Caco-2 (cell line): ENCODE measurements at regions not wholly inside any gene's neighbourhood (a gene's known extent, or its start where the extent isn't known, plus 50 kb on each side); places are given as distances from the start of the nearest gene placed in this dataset.
"Not testable (repeated sequence)": the region's sequence is repeated elsewhere in the genome, so short reads cannot be mapped to it uniquely, and the experiment has no call there.

Experiments
- BruUV-seq: library from RNA; stranded (reverse); fragments of 400-500 nt; replicated peaks from 2 replicates; lab custom pipeline; 2021; lab: Mats Ljungman, UMichigan
- CTCF ChIA-PET: fragments of 300-600 bp; sonication (Branson Sonifier 250); formaldehyde crosslinking; loops from one replicate; lab custom pipeline; 2022; ENCODE audit warnings: antibody characterized with exemption; lab: Charles Lee
- POLR2A ChIA-PET: fragments of 300-600 bp; sonication (Branson Sonifier 250); formaldehyde crosslinking; loops from one replicate; lab custom pipeline; 2022; ENCODE audit warnings: antibody characterized with exemption; lab: Charles Lee
- DNase-seq, 2 experiments: peaks; one replicate each; pipeline versions ENCODE4 v3.0.0 to v3.0.0-alpha.2; 2020 to 2022
- H3K27me3 ChIP-seq: replicated peaks from 2 replicates; pipeline ENCODE4 v1.6.0; 2011; ENCODE audit warnings: low read length; ENCODE audit not compliant: control insufficient read depth, insufficient read depth
- H3K36me3 ChIP-seq: 2 replicates; pipeline ENCODE4 v1.5.1; 2011; ENCODE audit warnings: low read length; ENCODE audit not compliant: control insufficient read depth, insufficient read depth
- H3K4me1 ChIP-seq: fragments of 250-450 bp; sonication (Bioruptor Pico); 2 replicates; pipeline ENCODE4 v1.5.1; 2020; ENCODE audit warnings: mild to moderate bottlenecking
- H3K4me3 ChIP-seq: 2 replicates; pipeline ENCODE4 v1.5.1; 2011; ENCODE audit warnings: low read depth, mild to moderate bottlenecking, control low read depth, low read length
- H3K9me3 ChIP-seq: fragments of 250-450 bp; sonication (Bioruptor Pico); 2 replicates; pipeline ENCODE4 v1.5.1; 2020; ENCODE audit warnings: mild to moderate bottlenecking, moderate library complexity
- H3K27ac Mint-ChIP-seq: one replicate; pipeline ENCODE4 v1.8.0; 2022; ENCODE audit warnings: mixed read lengths; ENCODE audit not compliant: unreplicated experiment
- H3K27me3 Mint-ChIP-seq: one replicate; pipeline ENCODE4 v1.8.0; 2022; ENCODE audit warnings: mixed read lengths; ENCODE audit not compliant: insufficient read depth, unreplicated experiment
- H3K36me3 Mint-ChIP-seq: one replicate; pipeline ENCODE4 v1.8.0; 2022; ENCODE audit warnings: mild to moderate bottlenecking, mixed read lengths; ENCODE audit not compliant: insufficient read depth, unreplicated experiment
- H3K4me1 Mint-ChIP-seq: one replicate; pipeline ENCODE4 v1.8.0; 2022; ENCODE audit warnings: low read depth, mixed read lengths; ENCODE audit not compliant: unreplicated experiment
- H3K4me3 Mint-ChIP-seq: one replicate; pipeline ENCODE4 v1.8.0; 2022; ENCODE audit warnings: mild to moderate bottlenecking, moderate library complexity, mixed read lengths; ENCODE audit not compliant: unreplicated experiment
- H3K9me3 Mint-ChIP-seq: one replicate; pipeline ENCODE4 v1.8.0; 2022; ENCODE audit warnings: mixed read lengths; ENCODE audit not compliant: unreplicated experiment
- intact Hi-C: fragments of 100-400 bp; cut with micrococcal nuclease; formaldehyde crosslinking; loops from one replicate; pipeline ENCODE4 v1.10.0; 2022; ENCODE audit not compliant: unreplicated experiment
- TF ChIP-seq, protein P1 (sequence below), 2 experiments: fragments of 200-600 bp in 1 of 2; IDR thresholded peaks; 1 replicate in 1 of 2; 2 replicates in 1 of 2; pipeline versions ENCODE4 v1.5.1 to v1.8.0; 2011 to 2022; ENCODE audit warnings: antibody characterized with exemption in 1 of 2, control low read depth in 1 of 2, inconsistent platforms in 1 of 2, low read depth in 1 of 2, low read length in 1 of 2, mild to moderate bottlenecking in 1 of 2, moderate library complexity in 1 of 2; ENCODE audit not compliant: insufficient read depth in 1 of 2, severe bottlenecking in 1 of 2, unreplicated experiment in 1 of 2

GRCh38 chr6:9131201-9131600, 695.9 kb upstream of the SLC35B3 start:
- no peaks in the 10 kb centered on the region for H3K9me3 ChIP-seq
- H3K4me1 Mint-ChIP-seq, result no peaks in the 10 kb centered on the region
- no peaks in the 10 kb centered on the region for H3K36me3 ChIP-seq
- H3K27me3 Mint-ChIP-seq, result no peaks in the 10 kb centered on the region
- no peak overlapping the region for H3K4me3 ChIP-seq
- no TSS peak for BruUV-seq
- ChIA-PET CTCF (no interaction called here), POLR2A (no interaction called here)
- TF ChIP-seq, protein P1, sequence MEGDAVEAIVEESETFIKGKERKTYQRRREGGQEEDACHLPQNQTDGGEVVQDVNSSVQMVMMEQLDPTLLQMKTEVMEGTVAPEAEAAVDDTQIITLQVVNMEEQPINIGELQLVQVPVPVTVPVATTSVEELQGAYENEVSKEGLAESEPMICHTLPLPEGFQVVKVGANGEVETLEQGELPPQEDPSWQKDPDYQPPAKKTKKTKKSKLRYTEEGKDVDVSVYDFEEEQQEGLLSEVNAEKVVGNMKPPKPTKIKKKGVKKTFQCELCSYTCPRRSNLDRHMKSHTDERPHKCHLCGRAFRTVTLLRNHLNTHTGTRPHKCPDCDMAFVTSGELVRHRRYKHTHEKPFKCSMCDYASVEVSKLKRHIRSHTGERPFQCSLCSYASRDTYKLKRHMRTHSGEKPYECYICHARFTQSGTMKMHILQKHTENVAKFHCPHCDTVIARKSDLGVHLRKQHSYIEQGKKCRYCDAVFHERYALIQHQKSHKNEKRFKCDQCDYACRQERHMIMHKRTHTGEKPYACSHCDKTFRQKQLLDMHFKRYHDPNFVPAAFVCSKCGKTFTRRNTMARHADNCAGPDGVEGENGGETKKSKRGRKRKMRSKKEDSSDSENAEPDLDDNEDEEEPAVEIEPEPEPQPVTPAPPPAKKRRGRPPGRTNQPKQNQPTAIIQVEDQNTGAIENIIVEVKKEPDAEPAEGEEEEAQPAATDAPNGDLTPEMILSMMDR (IDR thresholded peaks at IDR 0.05; ENCODE audit: insufficient read depth in 1 of 2, low read depth in 1 of 2, low read length in 1 of 2, severe bottlenecking in 1 of 2, unreplicated experiment in 1 of 2), result no peak
- H3K4me3 Mint-ChIP-seq, result no peak overlapping the region
- no peak for DNase-seq
- no peak overlapping the region for H3K27ac Mint-ChIP-seq
- H3K27me3 ChIP-seq, result no peaks in the 10 kb centered on the region
- no peaks in the 10 kb centered on the region for H3K36me3 Mint-ChIP-seq
- no peaks in the 10 kb centered on the region for H3K4me1 ChIP-seq
- intact Hi-C loops, result no loop called here
- no peaks in the 10 kb centered on the region for H3K9me3 Mint-ChIP-seq

- H3K9me3 Mint-ChIP-seq, result no peaks in the 10 kb centered on the region
Observed at GRCh38 chr6:9128970-9129369, 693.6 kb upstream of the SLC35B3 start.

GRCh38 chr6:9126878-9127560, 691.7 kb upstream of the SLC35B3 start:
- H3K9me3 Mint-ChIP-seq, result no peaks in the 10 kb centered on the region
- intact Hi-C loops, result no loop called here
- ChIA-PET CTCF (no interaction called here), POLR2A (no interaction called here)
- no peaks in the 10 kb centered on the region for H3K4me1 Mint-ChIP-seq
- no peak overlapping the region for H3K4me3 Mint-ChIP-seq
- Histone ChIP-seq H3K4me3 (no peak overlapping the region), H3K36me3 (no peaks in the 10 kb centered on the region), H3K27me3 (no peaks in the 10 kb centered on the region), H3K9me3 (no peaks in the 10 kb centered on the region), H3K4me1 (no peaks in the 10 kb centered on the region)
- TF ChIP-seq, protein P1 (IDR thresholded peaks at IDR 0.05; ENCODE audit: insufficient read depth in 1 of 2, low read depth in 1 of 2, low read length in 1 of 2, severe bottlenecking in 1 of 2, unreplicated experiment in 1 of 2), result no peak
- H3K27ac Mint-ChIP-seq, result no peak overlapping the region
- no peak for DNase-seq
- H3K27me3 Mint-ChIP-seq, result no peaks in the 10 kb centered on the region
- no peaks in the 10 kb centered on the region for H3K36me3 Mint-ChIP-seq
- no TSS peak for BruUV-seq

More at GRCh38 chr6:9128970-9129369, 693.6 kb upstream of the SLC35B3 start:
- Mint-ChIP-seq H3K36me3 (no peaks in the 10 kb centered on the region), H3K4me3 (no peak overlapping the region), H3K4me1 (no peaks in the 10 kb centered on the region), H3K27ac (no peak overlapping the region), H3K27me3 (no peaks in the 10 kb centered on the region)
- intact Hi-C loops, result no loop called here
- no peaks in the 10 kb centered on the region for H3K4me1 ChIP-seq
- no peaks in the 10 kb centered on the region for H3K36me3 ChIP-seq
- BruUV-seq, result no TSS peak
- no peaks in the 10 kb centered on the region for H3K9me3 ChIP-seq
- no peaks in the 10 kb centered on the region for H3K27me3 ChIP-seq
- TF ChIP-seq, protein P1 (IDR thresholded peaks at IDR 0.05; ENCODE audit: insufficient read depth in 1 of 2, low read depth in 1 of 2, low read length in 1 of 2, severe bottlenecking in 1 of 2, unreplicated experiment in 1 of 2), result no peak
- CTCF ChIA-PET, result no interaction called here
- H3K4me3 ChIP-seq, result no peak overlapping the region
- POLR2A ChIA-PET, result interaction anchor here (0.6 kb wide), 1 partner anchor 49 kb away, joined by 3 read pairs; no protein-coding TSS in a partner anchor
- no peak for DNase-seq

- CTCF ChIA-PET, result not testable (repeated sequence)
Observed at GRCh38 chr6:9126034-9126433, 690.7 kb upstream of the SLC35B3 start.

More at GRCh38 chr6:9126034-9126433, 690.7 kb upstream of the SLC35B3 start:
- H3K36me3 Mint-ChIP-seq, H3K4me1 ChIP-seq, H3K27me3 Mint-ChIP-seq, BruUV-seq, H3K4me3 ChIP-seq, H3K4me1 Mint-ChIP-seq, intact Hi-C loops, H3K9me3 ChIP-seq, H3K27ac Mint-ChIP-seq, DNase-seq, H3K4me3 Mint-ChIP-seq, H3K9me3 Mint-ChIP-seq, H3K36me3 ChIP-seq, POLR2A ChIA-PET, H3K27me3 ChIP-seq: not testable (repeated sequence)
